Liver (tissue), 3 donors: ENCODE measurements at regions not wholly inside any gene's neighbourhood (a gene's known extent, or its start where the extent isn't known, plus 50 kb on each side); places are given as distances from the start of the nearest gene placed in this dataset.

Source experiments
- ATF3 ChIP-seq: IDR thresholded peaks from 2 replicates; pipeline ENCODE4 v1.6.1; 2016; ENCODE audit warnings: antibody characterized with exemption
- EGR1 ChIP-seq, 2 donors: IDR thresholded peaks; 2 replicates each; pipeline ENCODE4 v1.6.1; 2016 to 2018; ENCODE audit warnings: antibody characterized with exemption in 2 of 2, low read depth in 2 of 2
- GABPA ChIP-seq, 2 donors: IDR thresholded peaks in 1 of 2; conservative IDR thresholded peaks in 1 of 2; 2 replicates each; pipeline ENCODE4 v1.6.1; 2016; ENCODE audit warnings: antibody characterized with exemption in 2 of 2, mild to moderate bottlenecking in 1 of 2, moderate library complexity in 1 of 2
- HNF4A ChIP-seq, 2 donors: conservative IDR thresholded peaks; 2 replicates each; pipeline ENCODE4 v1.6.1; 2016; ENCODE audit warnings: antibody characterized with exemption in 2 of 2, mild to moderate bottlenecking in 2 of 2
- JUND ChIP-seq, 2 donors: IDR thresholded peaks; 2 replicates each; pipeline ENCODE4 v1.6.1; 2016; ENCODE audit warnings: antibody characterized with exemption in 2 of 2
- MAX ChIP-seq: IDR thresholded peaks from 2 replicates; pipeline ENCODE4 v1.6.1; 2016; ENCODE audit warnings: antibody characterized with exemption
- NR2F2 ChIP-seq: IDR thresholded peaks from 2 replicates; pipeline ENCODE4 v1.6.1; 2016; ENCODE audit warnings: antibody characterized with exemption
- RAD21 ChIP-seq, 2 donors: IDR thresholded peaks; 2 replicates each; pipeline ENCODE4 v1.6.1; 2016; ENCODE audit warnings: antibody characterized with exemption in 2 of 2, mild to moderate bottlenecking in 2 of 2
- REST ChIP-seq: IDR thresholded peaks from 2 replicates; pipeline ENCODE4 v1.6.1; 2016; ENCODE audit warnings: antibody characterized with exemption, mild to moderate bottlenecking
- RXRA ChIP-seq, 2 donors: IDR thresholded peaks; 2 replicates each; pipeline ENCODE4 v1.6.1; 2017 to 2018; ENCODE audit warnings: antibody characterized with exemption in 2 of 2, mild to moderate bottlenecking in 1 of 2
- SP1 ChIP-seq: IDR thresholded peaks from 2 replicates; pipeline ENCODE4 v1.6.1; 2018; ENCODE audit warnings: antibody characterized with exemption, mild to moderate bottlenecking
- TAF1 ChIP-seq: conservative IDR thresholded peaks from 2 replicates; pipeline ENCODE4 v1.6.1; 2016; ENCODE audit warnings: antibody characterized with exemption, mild to moderate bottlenecking
- ZBTB33 ChIP-seq: IDR thresholded peaks from 2 replicates; pipeline ENCODE4 v1.6.1; 2016; ENCODE audit warnings: antibody characterized with exemption
- TF ChIP-seq, protein P1 (sequence below): fragments of 150-350 bp; IDR thresholded peaks from 2 replicates; pipeline ENCODE4 v1.5.1; 2017; ENCODE audit warnings: improper control_type of control experiment, low read depth, low read length; ENCODE audit not compliant: missing input control
- donor health status: healthy.
- donor health status: healthy.

DNA sequence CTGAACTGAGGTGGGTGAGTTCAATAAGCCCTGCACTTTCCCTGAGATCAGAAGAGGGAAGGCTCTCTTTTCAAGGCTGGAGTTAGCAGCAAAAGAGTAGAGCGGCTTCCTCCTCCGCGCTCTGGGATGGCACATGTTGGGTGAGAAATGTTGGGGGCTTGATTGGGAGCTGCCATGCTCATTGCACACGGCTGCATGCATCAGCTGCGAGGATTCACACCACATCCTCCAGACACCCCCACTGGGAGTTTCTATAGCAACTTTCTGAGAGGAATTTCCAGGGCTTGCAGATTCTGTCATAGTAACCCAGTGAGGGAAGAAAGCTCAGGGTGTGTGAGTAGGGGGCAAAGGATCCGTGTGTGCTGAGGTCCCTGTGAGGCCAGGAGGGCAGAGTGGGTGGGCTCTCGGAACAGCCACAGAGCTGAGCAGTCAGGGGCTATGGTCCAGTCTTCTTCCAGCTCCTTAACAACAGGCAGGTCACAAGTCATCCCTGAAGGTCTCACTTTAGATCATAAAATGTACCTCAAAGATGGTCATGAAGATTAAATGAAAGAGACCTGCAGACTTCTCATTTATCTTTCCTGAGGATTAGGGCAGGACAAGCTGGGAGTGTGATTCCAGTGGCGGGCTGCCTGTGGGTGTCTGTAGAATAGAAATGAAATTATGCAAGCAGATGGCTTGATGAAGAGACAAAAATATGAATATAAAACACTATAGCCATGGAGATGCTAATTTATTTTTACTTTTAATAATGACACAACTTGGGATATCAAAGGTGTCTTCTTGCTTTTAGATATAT is 75.7 kb upstream of the CHRNA7 start:
- TF ChIP-seq, protein P1, sequence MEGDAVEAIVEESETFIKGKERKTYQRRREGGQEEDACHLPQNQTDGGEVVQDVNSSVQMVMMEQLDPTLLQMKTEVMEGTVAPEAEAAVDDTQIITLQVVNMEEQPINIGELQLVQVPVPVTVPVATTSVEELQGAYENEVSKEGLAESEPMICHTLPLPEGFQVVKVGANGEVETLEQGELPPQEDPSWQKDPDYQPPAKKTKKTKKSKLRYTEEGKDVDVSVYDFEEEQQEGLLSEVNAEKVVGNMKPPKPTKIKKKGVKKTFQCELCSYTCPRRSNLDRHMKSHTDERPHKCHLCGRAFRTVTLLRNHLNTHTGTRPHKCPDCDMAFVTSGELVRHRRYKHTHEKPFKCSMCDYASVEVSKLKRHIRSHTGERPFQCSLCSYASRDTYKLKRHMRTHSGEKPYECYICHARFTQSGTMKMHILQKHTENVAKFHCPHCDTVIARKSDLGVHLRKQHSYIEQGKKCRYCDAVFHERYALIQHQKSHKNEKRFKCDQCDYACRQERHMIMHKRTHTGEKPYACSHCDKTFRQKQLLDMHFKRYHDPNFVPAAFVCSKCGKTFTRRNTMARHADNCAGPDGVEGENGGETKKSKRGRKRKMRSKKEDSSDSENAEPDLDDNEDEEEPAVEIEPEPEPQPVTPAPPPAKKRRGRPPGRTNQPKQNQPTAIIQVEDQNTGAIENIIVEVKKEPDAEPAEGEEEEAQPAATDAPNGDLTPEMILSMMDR = no peak
- TF ChIP-seq JUND (IDR thresholded peaks at IDR 0.05) (no peak), SP1 (no peak), HNF4A (conservative IDR thresholded peaks at IDR 0.05) (no peak), REST (no peak), ATF3 (no peak), GABPA (IDR thresholded peaks at IDR 0.05 in 1 of 2, conservative IDR thresholded peaks at IDR 0.05 in 1 of 2) (no peak), RXRA (IDR thresholded peaks at IDR 0.05) (no peak), ZBTB33 (no peak), EGR1 (IDR thresholded peaks at IDR 0.05; ENCODE audit: low read depth in 2 of 2) (no peak), NR2F2 (no peak), MAX (no peak), TAF1 (no peak), RAD21 (IDR thresholded peaks at IDR 0.05) (no peak)
